BJ (cell line): ENCODE measurements at regions not wholly inside any gene's neighbourhood (a gene's known extent, or its start where the extent isn't known, plus 50 kb on each side); places are given as distances from the start of the nearest gene placed in this dataset. TPM values are rescaled to one million over a fixed set of nuclear protein-coding genes. Genes with fewer than 3 reads are reported as not detected.

Experiments
- CTCF ChIA-PET: fragments of 350-600 bp; formaldehyde crosslinking; extraction: SDS; loops from one replicate; lab custom pipeline; 2021; ENCODE audit warnings: antibody characterized with exemption, inconsistent platforms; lab: Yijun Ruan, JAX
- POLR2A ChIA-PET: fragments of 300-600 bp; sonication (Branson Sonifier 250); formaldehyde crosslinking; extraction: SDS; loops from one replicate; lab custom pipeline; 2021; ENCODE audit warnings: antibody characterized with exemption; lab: Charles Lee
- DNase-seq: peaks from one replicate; pipeline ENCODE4 v3.0.0-alpha.2; 2011; ENCODE audit warnings: low read depth
- H3K27me3 ChIP-seq: 2 replicates; pipeline ENCODE4 v1.6.0; 2011; ENCODE audit warnings: low read length; ENCODE audit not compliant: control insufficient read depth, insufficient read depth
- H3K36me3 ChIP-seq: 2 replicates; pipeline ENCODE4 v1.5.1; 2011; ENCODE audit warnings: low read length; ENCODE audit not compliant: control insufficient read depth, insufficient read depth
- H3K4me3 ChIP-seq: 2 replicates; pipeline ENCODE4 v1.5.1; 2011; ENCODE audit warnings: low read depth, mild to moderate bottlenecking, control low read depth, low read length
- small RNA-seq: library from RNA; depleted of rRNA; stranded (forward); fragments of <200 nt; gene quantifications from one replicate; pipeline ENCODE3, GENCODE V24; 2012; ENCODE audit warnings: low replicate concordance, low read depth; ENCODE audit not compliant: insufficient read length
- TF ChIP-seq, protein P1 (sequence below): IDR thresholded peaks from 2 replicates; pipeline ENCODE4 v1.5.1; 2011; ENCODE audit warnings: low read depth, mild to moderate bottlenecking, control low read depth, inconsistent platforms, low read length, moderate library complexity; ENCODE audit not compliant: insufficient read depth

DNA sequence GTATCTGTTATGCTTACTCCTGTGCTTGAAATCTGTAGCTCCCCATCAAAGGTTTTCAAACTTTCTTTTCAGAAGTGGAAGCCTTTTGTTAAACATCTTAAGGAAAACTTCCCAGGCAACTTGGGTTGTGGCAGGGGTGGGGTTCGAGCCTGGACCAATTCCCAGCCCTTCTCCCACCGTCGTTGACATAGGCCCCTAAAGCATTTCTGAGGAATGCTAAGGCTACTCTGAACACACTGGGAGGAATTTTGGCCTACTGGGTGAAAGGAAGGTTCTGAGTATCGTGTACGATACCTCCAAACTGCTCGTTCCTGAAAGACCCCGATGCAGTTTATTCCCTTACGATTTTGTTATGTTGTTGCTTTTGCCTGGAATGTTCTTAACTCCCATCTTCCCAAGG is 56.1 kb upstream of the PMFBP1 start:
- no peaks in the 10 kb centered on the region for H3K36me3 ChIP-seq
- CTCF ChIA-PET: interaction anchor here (0.8 kb wide), 1 partner anchor 248 kb away, joined by 3 read pairs; no protein-coding TSS in a partner anchor
- POLR2A ChIA-PET: no interaction called here

GRCh38 chr16:72226136-72226535 is 54.2 kb upstream of the PMFBP1 start:
- no peak for DNase-seq
- Histone ChIP-seq H3K36me3 (no peaks in the 10 kb centered on the region), H3K4me3 (no peak overlapping the region), H3K27me3 (no peaks in the 10 kb centered on the region)
- ChIA-PET POLR2A (no interaction called here), CTCF (no interaction called here)
- TF ChIP-seq, protein P1, sequence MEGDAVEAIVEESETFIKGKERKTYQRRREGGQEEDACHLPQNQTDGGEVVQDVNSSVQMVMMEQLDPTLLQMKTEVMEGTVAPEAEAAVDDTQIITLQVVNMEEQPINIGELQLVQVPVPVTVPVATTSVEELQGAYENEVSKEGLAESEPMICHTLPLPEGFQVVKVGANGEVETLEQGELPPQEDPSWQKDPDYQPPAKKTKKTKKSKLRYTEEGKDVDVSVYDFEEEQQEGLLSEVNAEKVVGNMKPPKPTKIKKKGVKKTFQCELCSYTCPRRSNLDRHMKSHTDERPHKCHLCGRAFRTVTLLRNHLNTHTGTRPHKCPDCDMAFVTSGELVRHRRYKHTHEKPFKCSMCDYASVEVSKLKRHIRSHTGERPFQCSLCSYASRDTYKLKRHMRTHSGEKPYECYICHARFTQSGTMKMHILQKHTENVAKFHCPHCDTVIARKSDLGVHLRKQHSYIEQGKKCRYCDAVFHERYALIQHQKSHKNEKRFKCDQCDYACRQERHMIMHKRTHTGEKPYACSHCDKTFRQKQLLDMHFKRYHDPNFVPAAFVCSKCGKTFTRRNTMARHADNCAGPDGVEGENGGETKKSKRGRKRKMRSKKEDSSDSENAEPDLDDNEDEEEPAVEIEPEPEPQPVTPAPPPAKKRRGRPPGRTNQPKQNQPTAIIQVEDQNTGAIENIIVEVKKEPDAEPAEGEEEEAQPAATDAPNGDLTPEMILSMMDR: no peak

More for the DNA sequence above, 56.1 kb upstream of the PMFBP1 start:
- TF ChIP-seq, protein P1: no peak
- DNase-seq: no peak
- Histone ChIP-seq H3K27me3 (no peaks in the 10 kb centered on the region), H3K4me3 (no peak overlapping the region)

- H3K27me3 ChIP-seq: 0 out of 2 replicates have a peak, but pooled peaks cover 1% of the 10 kb centered on the region
- H3K4me3 ChIP-seq: no peak overlapping the region
- H3K36me3 ChIP-seq: no peaks in the 10 kb centered on the region
- ChIA-PET POLR2A (no interaction called here), CTCF (no interaction called here)
- no peak for DNase-seq
- TF ChIP-seq, protein P1: no peak
Measured at GRCh38 chr16:72224260-72224768, 52.4 kb upstream of the PMFBP1 start.

- H3K36me3 ChIP-seq: no peaks in the 10 kb centered on the region
- POLR2A ChIA-PET: no interaction called here
- TF ChIP-seq, protein P1: no peak
- H3K4me3 ChIP-seq: no peak overlapping the region
- CTCF ChIA-PET: interaction anchor here (0.7 to 1.0 kb wide), 2 partner anchors 10 to 14 kb away, joined by 3 read pairs; no protein-coding TSS in a partner anchor
- H3K27me3 ChIP-seq: 0 out of 2 replicates have a peak, but pooled peaks cover 1% of the 10 kb centered on the region
- no peak for DNase-seq
Measured at GRCh38 chr16:72222503-72222902, 50.5 kb upstream of the PMFBP1 start.

Small RNA genes in the stretch of these regions (small RNA-seq; reads per million reads assigned to genes)
- not detected for gene RF00026
- gene RNU7-90P: not detected
